Breast epithelium (tissue), 4 donors: ENCODE measurements at regions not wholly inside any gene's neighbourhood (a gene's known extent, or its start where the extent isn't known, plus 50 kb on each side); places are given as distances from the start of the nearest gene placed in this dataset.

Experiments
- DNase-seq, 2 donors: peaks; one replicate each; pipeline ENCODE4 v3.0.0-alpha.2; 2019; ENCODE audit warnings: low spot score in 2 of 2
- H3K27ac ChIP-seq, 2 donors: fragments of 200-600 bp; sonication (generic) in 1 of 2; one replicate each; pipeline ENCODE4 v1.5.1; 2016 to 2019; ENCODE audit warnings: mild to moderate bottlenecking in 1 of 2
- H3K27me3 ChIP-seq, 2 donors: fragments of 200-600 bp; sonication (generic) in 1 of 2; one replicate each; pipeline versions ENCODE4 v1.5.1 to v1.6.0; 2017 to 2019; ENCODE audit warnings: control low read depth in 1 of 2, mild to moderate bottlenecking in 1 of 2
- H3K36me3 ChIP-seq: fragments of 200-600 bp; one replicate; pipeline ENCODE4 v1.5.1; 2019
- H3K4me1 ChIP-seq, 2 donors: fragments of 200-600 bp; sonication (generic); one replicate each; pipeline ENCODE4 v1.5.1; 2016 to 2019; ENCODE audit warnings: control low read depth in 1 of 2
- H3K4me3 ChIP-seq, 3 donors: fragments of 200-600 bp; sonication (generic); 1 replicate in 2 of 3; 2 replicates in 1 of 3; pipeline ENCODE4 v1.5.1; 2016 to 2019; ENCODE audit warnings: mild to moderate bottlenecking in 3 of 3, moderate library complexity in 2 of 3
- H3K9me3 ChIP-seq, 2 donors: fragments of 200-600 bp; sonication (generic) in 1 of 2; one replicate each; pipeline ENCODE4 v1.5.1; 2016 to 2019; ENCODE audit warnings: control low read depth in 1 of 2
- CTCF ChIP-seq, 3 donors: fragments of 450-650 bp; IDR thresholded peaks; one replicate each; pipeline ENCODE4 v1.5.1; 2016 to 2017; ENCODE audit warnings: antibody characterized with exemption in 3 of 3, mild to moderate bottlenecking in 3 of 3, moderate library complexity in 3 of 3
- POLR2A ChIP-seq: fragments of 450-650 bp; IDR thresholded peaks from one replicate; pipeline ENCODE4 v1.6.1; 2016; ENCODE audit warnings: antibody characterized with exemption, mild to moderate bottlenecking, moderate library complexity
- POLR2AphosphoS5 ChIP-seq, 3 donors: sonication (generic); formaldehyde crosslinking; IDR thresholded peaks; one replicate each; pipeline ENCODE4 v1.6.1; 2017; ENCODE audit warnings: antibody characterized with exemption in 3 of 3
- intact Hi-C: fragments of 100-400 bp; cut with DNase I; formaldehyde crosslinking; loops from one replicate; pipeline ENCODE4 v1.15.1; 2023; ENCODE audit warnings: low total_unique reads

- DNase-seq: no peak
- H3K36me3 ChIP-seq: no peaks in the 10 kb centered on the region
- peaks cover 0 to 32% of the 10 kb centered on the region in 2 donors for H3K27me3 ChIP-seq
- TF ChIP-seq CTCF (IDR thresholded peaks at IDR 0.05): no peak
- no peak for TF ChIP-seq POLR2A
- TF ChIP-seq POLR2AphosphoS5 (IDR thresholded peaks at IDR 0.05): no peak
- no peaks in the 10 kb centered on the region for H3K9me3 ChIP-seq
- H3K4me3 ChIP-seq: no peak overlapping the region
- no peak overlapping the region for H3K27ac ChIP-seq
- intact Hi-C loops: no loop called here
- no peaks in the 10 kb centered on the region for H3K4me1 ChIP-seq
Observed at GRCh38 chr20:24245094-24245493, 224.3 kb upstream of the SYNDIG1 start.

GRCh38 chr20:24242763-24243162 is 226.7 kb upstream of the SYNDIG1 start:
- H3K27me3 ChIP-seq: peaks cover 0 to 32% of the 10 kb centered on the region in 2 donors
- H3K4me3 ChIP-seq: no peak overlapping the region
- no peaks in the 10 kb centered on the region for H3K9me3 ChIP-seq
- no peaks in the 10 kb centered on the region for H3K4me1 ChIP-seq
- intact Hi-C loops: no loop called here
- H3K36me3 ChIP-seq: no peaks in the 10 kb centered on the region
- no peak for TF ChIP-seq POLR2AphosphoS5 (IDR thresholded peaks at IDR 0.05)
- no peak for TF ChIP-seq CTCF (IDR thresholded peaks at IDR 0.05)
- no peak for DNase-seq
- H3K27ac ChIP-seq: no peak overlapping the region

- Histone ChIP-seq H3K36me3 (no peaks in the 10 kb centered on the region), H3K27me3 (peaks cover 0 to 23% of the 10 kb centered on the region in 2 donors), H3K4me3 (no peak overlapping the region), H3K9me3 (no peaks in the 10 kb centered on the region), H3K4me1 (no peaks in the 10 kb centered on the region), H3K27ac (no peak overlapping the region)
- intact Hi-C loops: no loop called here
- DNase-seq: no peak
- TF ChIP-seq POLR2AphosphoS5 (IDR thresholded peaks at IDR 0.05): no peak
- no peak for TF ChIP-seq POLR2A
- no peak for TF ChIP-seq CTCF (IDR thresholded peaks at IDR 0.05)
Observed at GRCh38 chr20:24241466-24241865, 228.0 kb upstream of the SYNDIG1 start.

- no peak for TF ChIP-seq CTCF (IDR thresholded peaks at IDR 0.05)
- TF ChIP-seq POLR2AphosphoS5 (IDR thresholded peaks at IDR 0.05): no peak
- no peak for TF ChIP-seq POLR2A
- H3K4me1 ChIP-seq: no peaks in the 10 kb centered on the region
- H3K36me3 ChIP-seq: no peaks in the 10 kb centered on the region
- no peak for DNase-seq
- H3K9me3 ChIP-seq: no peaks in the 10 kb centered on the region
- no peak overlapping the region for H3K27ac ChIP-seq
- intact Hi-C loops: no loop called here
- peaks cover 0 to 4% of the 10 kb centered on the region in 2 donors for H3K27me3 ChIP-seq
- H3K4me3 ChIP-seq: no peak overlapping the region
Observed at GRCh38 chr20:24236963-24237362, 232.5 kb upstream of the SYNDIG1 start.

- no peak for TF ChIP-seq CTCF (IDR thresholded peaks at IDR 0.05)
- no peak for TF ChIP-seq POLR2AphosphoS5 (IDR thresholded peaks at IDR 0.05)
- no peak for TF ChIP-seq POLR2A
- no peaks in the 10 kb centered on the region for H3K36me3 ChIP-seq
- intact Hi-C loops: no loop called here
- H3K27me3 ChIP-seq: peaks cover 0 to 2% of the 10 kb centered on the region in 2 donors
- no peaks in the 10 kb centered on the region for H3K9me3 ChIP-seq
- H3K4me3 ChIP-seq: no peak overlapping the region
- no peaks in the 10 kb centered on the region for H3K4me1 ChIP-seq
- DNase-seq: no peak
- no peak overlapping the region for H3K27ac ChIP-seq
Observed at GRCh38 chr20:24236201-24236600, 233.2 kb upstream of the SYNDIG1 start.
